ENCODE measurements at regions not wholly inside any gene's neighbourhood (a gene's known extent, or its start where the extent isn't known, plus 50 kb on each side); places are given as distances from the start of the nearest gene placed in this dataset.
"Not testable (repeated sequence)": the region's sequence is repeated elsewhere in the genome, so short reads cannot be mapped to it uniquely, and the experiment has no call there.

- Histone ChIP-seq H3K27ac (ENCODE audit: extremely low read depth, low read depth, low read length) (no peak overlapping the region), H3K36me3 (ENCODE audit: control insufficient read depth in 2 of 2, insufficient read depth in 1 of 2, low read length in 2 of 2) (no peaks in the 10 kb centered on the region), H3K4me1 (ENCODE audit: control insufficient read depth, insufficient read depth, low read length) (no peaks in the 10 kb centered on the region), H3K9me3 (ENCODE audit: control insufficient read depth, insufficient read depth, low read depth, low read length) (no peaks in the 10 kb centered on the region), H3K4me3 (ENCODE audit: low read depth, low read length) (no peak overlapping the region)
- ChIA-PET POLR2A (no interaction called here), CTCF (no interaction called here)
- TF ChIP-seq ZNF747 (tag by site-specific recombination; IDR thresholded peaks at IDR 0.05) (no peak), ZBTB7A (tag by site-specific recombination; IDR thresholded peaks at IDR 0.05; ENCODE audit: low read depth) (no peak), ZNF10 (tag by site-specific recombination; IDR thresholded peaks at IDR 0.05) (no peak), ZNF660 (tag by site-specific recombination; IDR thresholded peaks at IDR 0.05) (no peak), KLF9 (tag by site-specific recombination; IDR thresholded peaks at IDR 0.05; ENCODE audit: low read depth) (no peak), SCRT2 (tag by site-specific recombination; IDR thresholded peaks at IDR 0.05) (no peak)
Measured at GRCh38 chr12:86387591-86388145, 131.5 kb upstream of the MGAT4C start.

- POLR2A ChIA-PET, CTCF ChIA-PET: not testable (repeated sequence)
Measured at GRCh38 chr12:86383759-86384158, 127.6 kb upstream of the MGAT4C start.

GRCh38 chr12:86379337-86379736 lies 123.1 kb upstream of the MGAT4C start:
- CTCF ChIA-PET = no interaction called here
- no peak overlapping the region for H3K4me3 ChIP-seq (ENCODE audit: low read depth, low read length)
- no peaks in the 10 kb centered on the region for H3K36me3 ChIP-seq (ENCODE audit: control insufficient read depth in 2 of 2, insufficient read depth in 1 of 2, low read length in 2 of 2)
- TF ChIP-seq RBAK (tag by site-specific recombination; IDR thresholded peaks at IDR 0.05) (no peak), ZNF558 (tag by site-specific recombination; IDR thresholded peaks at IDR 0.05) (no peak), ZNF223 (tag by site-specific recombination; IDR thresholded peaks at IDR 0.05) (no peak), EGR2 (tag by site-specific recombination; IDR thresholded peaks at IDR 0.05; ENCODE audit: low read depth) (no peak), ZNF214 (tag by site-specific recombination; IDR thresholded peaks at IDR 0.05; ENCODE audit: borderline replicate concordance) (no peak), PBX3 (CRISPR knock-in tag; IDR thresholded peaks at IDR 0.05) (no peak), ZNF423 (tag by site-specific recombination; IDR thresholded peaks at IDR 0.05) (no peak)
- no peaks in the 10 kb centered on the region for H3K4me1 ChIP-seq (ENCODE audit: control insufficient read depth, insufficient read depth, low read length)
- no peaks in the 10 kb centered on the region for H3K9me3 ChIP-seq (ENCODE audit: control insufficient read depth, insufficient read depth, low read depth, low read length)
- POLR2A ChIA-PET = no interaction called here
- no peak overlapping the region for H3K27ac ChIP-seq (ENCODE audit: extremely low read depth, low read depth, low read length)

More at GRCh38 chr12:86383759-86384158, 127.6 kb upstream of the MGAT4C start:
- H3K36me3 ChIP-seq (ENCODE audit: control insufficient read depth in 2 of 2, insufficient read depth in 1 of 2, low read length in 2 of 2); H3K4me3 ChIP-seq (ENCODE audit: low read depth, low read length); H3K27ac ChIP-seq (ENCODE audit: extremely low read depth, low read depth, low read length); H3K9me3 ChIP-seq (ENCODE audit: control insufficient read depth, insufficient read depth, low read depth, low read length); H3K4me1 ChIP-seq (ENCODE audit: control insufficient read depth, insufficient read depth, low read length): not testable (repeated sequence)

GRCh38 chr12:86376052-86376451 lies 119.9 kb upstream of the MGAT4C start:
- Histone ChIP-seq H3K36me3 (ENCODE audit: control insufficient read depth in 2 of 2, insufficient read depth in 1 of 2, low read length in 2 of 2) (no peaks in the 10 kb centered on the region), H3K4me3 (ENCODE audit: low read depth, low read length) (no peak overlapping the region), H3K9me3 (ENCODE audit: control insufficient read depth, insufficient read depth, low read depth, low read length) (no peaks in the 10 kb centered on the region), H3K4me1 (ENCODE audit: control insufficient read depth, insufficient read depth, low read length) (no peaks in the 10 kb centered on the region), H3K27ac (ENCODE audit: extremely low read depth, low read depth, low read length) (no peak overlapping the region)
- CTCF ChIA-PET = interaction anchor here (0.7 kb wide), 1 partner anchor 176 kb away, joined by 4 read pairs; no protein-coding TSS in a partner anchor
- POLR2A ChIA-PET = no interaction called here
- no peak for TF ChIP-seq SETDB1 (IDR thresholded peaks at IDR 0.05; ENCODE audit: insufficient read length, low read length)
- TF ChIP-seq ZNF266 (tag by site-specific recombination; IDR thresholded peaks at IDR 0.05; ENCODE audit: low read depth) = no peak
- TF ChIP-seq ZNF623 (tag by site-specific recombination; IDR thresholded peaks at IDR 0.05) = no peak
- TF ChIP-seq ZNF555 (tag by site-specific recombination; conservative IDR thresholded peaks at IDR 0.05) = no peak
- TF ChIP-seq ZNF274 (IDR thresholded peaks at IDR 0.05; ENCODE audit: low read length) = no peak
- no peak for TF ChIP-seq ZNF274 (tag by site-specific recombination; IDR thresholded peaks at IDR 0.05; ENCODE audit: borderline replicate concordance)
- no peak for TF ChIP-seq ZNF341 (tag by site-specific recombination; IDR thresholded peaks at IDR 0.05; ENCODE audit: low read depth)
- no peak for TF ChIP-seq ZBTB49 (tag by site-specific recombination; IDR thresholded peaks at IDR 0.05; ENCODE audit: low read depth)
- no peak for TF ChIP-seq ZNF311 (tag by site-specific recombination; IDR thresholded peaks at IDR 0.05; ENCODE audit: borderline replicate concordance)
- TF ChIP-seq ZNF549 (tag by site-specific recombination; IDR thresholded peaks at IDR 0.05) = no peak
- no peak for TF ChIP-seq ZNF624 (tag by site-specific recombination; IDR thresholded peaks at IDR 0.05)
- TF ChIP-seq EGR2 (tag by site-specific recombination; IDR thresholded peaks at IDR 0.05; ENCODE audit: low read depth) = no peak
- no peak for TF ChIP-seq ZNF747 (tag by site-specific recombination; IDR thresholded peaks at IDR 0.05)
- no peak for TF ChIP-seq ZNF561 (tag by site-specific recombination; IDR thresholded peaks at IDR 0.05; ENCODE audit: borderline replicate concordance)
- no peak for TF ChIP-seq ZNF843 (tag by site-specific recombination; IDR thresholded peaks at IDR 0.05)
- TF ChIP-seq ZNF211 (tag by site-specific recombination; IDR thresholded peaks at IDR 0.05; ENCODE audit: low read depth) = no peak
- no peak for TF ChIP-seq ZFP37 (tag by site-specific recombination; IDR thresholded peaks at IDR 0.05)
